ENCODE measurements at regions not wholly inside any gene's neighbourhood (a gene's known extent, or its start where the extent isn't known, plus 50 kb on each side); places are given as distances from the start of the nearest gene placed in this dataset.
"Not testable (repeated sequence)": the region's sequence is repeated elsewhere in the genome, so short reads cannot be mapped to it uniquely, and the experiment has no call there.

DNA sequence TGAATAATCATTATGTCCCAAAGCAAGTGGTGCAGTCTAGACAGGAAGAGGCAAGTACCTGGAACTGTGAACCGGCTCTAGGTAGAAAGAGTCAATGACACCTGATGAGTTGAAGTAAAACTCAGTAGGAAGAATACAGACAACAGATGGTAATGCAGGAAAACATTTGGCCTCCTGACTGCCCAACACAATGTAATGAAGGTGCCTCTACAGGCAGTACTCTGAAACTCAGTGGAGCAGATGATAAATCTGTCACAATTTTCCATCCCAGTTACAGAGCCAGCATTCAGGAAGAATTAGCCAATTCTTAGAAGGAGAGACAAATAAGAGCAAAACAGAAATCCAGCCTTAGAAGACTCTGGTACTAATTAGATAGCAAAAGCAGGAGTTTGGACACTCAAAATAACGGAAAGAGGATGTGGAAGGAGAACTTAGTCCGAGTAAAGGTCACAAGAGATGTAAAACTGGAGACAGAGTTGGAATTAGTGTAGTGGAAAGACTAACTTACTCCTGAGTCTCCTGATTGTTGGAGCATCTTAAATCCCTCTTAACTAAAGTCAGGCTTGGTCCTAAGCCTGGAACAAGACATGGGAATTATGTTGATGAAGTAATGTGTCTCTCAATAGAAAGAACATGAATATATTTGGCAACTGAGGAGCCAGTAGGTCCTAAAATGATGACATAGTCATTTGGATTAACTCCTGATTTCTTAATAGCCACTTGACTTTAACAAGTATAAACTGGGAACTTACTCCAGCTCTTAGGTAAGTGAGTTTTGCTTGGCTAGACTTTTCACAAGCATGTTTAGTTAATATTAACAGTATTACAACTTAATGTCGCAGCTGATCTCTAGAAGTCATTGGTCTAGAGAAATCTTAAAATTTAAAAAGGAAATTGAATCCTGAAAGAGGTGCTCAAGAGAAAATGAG lies 457.3 kb upstream of the MIR17HG start:
- DNase-seq, result no peak

DNA sequence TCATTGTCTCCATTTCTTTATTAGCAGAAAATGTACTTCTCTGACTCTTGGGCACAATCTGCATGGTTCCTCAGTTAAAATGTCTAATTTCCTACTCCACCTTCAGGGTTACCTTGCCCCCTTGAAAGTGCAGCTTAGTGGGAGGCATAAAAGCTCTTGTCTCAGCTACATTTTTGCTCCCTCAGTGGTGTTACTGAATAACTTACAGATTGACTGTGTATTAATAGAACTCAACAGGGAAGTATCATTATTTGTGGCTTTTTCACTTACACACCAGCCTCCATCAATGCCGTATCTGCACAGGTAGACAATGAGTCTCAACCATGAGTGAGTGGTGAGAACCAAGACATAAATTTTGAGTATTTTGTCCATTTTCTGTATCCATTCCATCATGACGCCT lies 456.2 kb upstream of the MIR17HG start:
- no peak for DNase-seq

DNA sequence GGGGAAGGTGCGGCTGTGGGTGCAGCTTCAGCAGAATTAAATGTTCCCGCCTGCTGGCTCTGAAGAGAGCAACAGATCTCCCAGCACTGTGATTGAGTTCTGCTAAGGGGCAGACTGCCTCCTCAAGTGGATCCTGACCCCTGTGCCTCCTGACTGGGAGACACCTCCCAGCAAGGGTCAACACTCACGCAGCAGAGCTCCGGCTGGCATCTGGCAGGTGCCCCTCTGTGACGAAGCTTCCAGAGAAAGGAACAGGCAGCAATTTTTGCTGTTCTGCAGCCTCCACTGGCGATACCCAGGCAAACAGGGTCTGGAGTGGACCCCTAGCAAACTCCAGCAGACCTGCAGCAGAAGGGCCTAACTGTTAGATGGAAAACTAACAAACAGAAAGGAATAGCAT lies 454.3 kb upstream of the MIR17HG start:
- not testable (repeated sequence) for DNase-seq

DNA sequence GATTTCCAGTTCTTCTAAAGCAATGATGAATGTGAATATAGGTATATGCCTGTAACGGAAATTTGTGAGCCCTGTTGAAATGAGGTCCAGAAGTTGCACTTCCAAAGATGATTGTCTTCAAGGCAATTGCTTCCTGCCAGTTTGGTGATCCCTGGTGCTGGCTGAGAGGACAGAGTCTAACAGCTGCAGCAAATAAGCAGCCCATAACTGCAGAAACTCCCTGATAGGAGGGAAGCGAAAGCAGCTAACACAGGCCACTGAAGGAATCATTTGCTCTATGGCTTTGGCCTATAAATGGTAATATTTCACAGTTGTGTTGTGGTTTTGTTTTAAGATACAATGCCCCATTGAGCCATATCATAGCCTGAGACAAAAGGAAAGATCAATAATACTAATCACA lies 451.5 kb upstream of the MIR17HG start:
- no peak for DNase-seq

DNA sequence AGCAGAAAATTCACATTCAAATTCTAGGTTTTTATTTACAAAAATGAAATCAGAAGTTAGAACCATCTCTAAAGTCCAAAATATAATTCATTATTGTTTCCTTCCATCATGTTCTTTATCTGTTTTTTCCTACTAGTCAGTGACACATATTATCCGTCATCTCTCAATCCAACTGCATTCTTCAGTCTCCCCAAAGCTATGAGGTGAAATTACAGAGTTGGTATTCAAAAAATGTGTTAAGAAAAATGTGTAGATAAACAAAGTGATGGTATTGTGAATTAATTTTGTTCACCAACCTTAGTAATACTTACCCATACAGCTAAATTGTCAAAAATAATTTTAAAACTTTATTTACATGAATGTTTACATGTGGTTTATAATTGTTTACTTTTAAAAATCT lies 448.7 kb upstream of the MIR17HG start:
- DNase-seq, result no peak

DNA sequence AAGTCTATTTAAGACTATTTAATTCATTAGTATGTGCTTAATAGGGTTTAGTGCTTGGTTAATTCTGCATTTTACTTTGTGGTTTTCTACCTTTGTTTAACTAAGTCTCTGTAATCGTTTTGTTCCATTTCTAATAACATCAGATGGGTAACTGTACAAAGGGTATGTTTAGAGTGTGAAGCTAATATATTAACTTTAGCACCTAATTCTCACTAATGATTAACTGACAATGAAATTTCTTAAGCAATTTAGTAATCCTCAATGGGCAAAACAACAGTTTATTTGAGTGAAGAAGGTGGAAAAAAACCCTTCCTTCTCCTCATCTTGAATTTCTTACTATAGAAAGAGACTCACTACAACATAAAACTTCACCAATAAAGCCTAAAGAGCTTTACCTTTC lies 448.1 kb upstream of the MIR17HG start:
- no peak for DNase-seq

DNA sequence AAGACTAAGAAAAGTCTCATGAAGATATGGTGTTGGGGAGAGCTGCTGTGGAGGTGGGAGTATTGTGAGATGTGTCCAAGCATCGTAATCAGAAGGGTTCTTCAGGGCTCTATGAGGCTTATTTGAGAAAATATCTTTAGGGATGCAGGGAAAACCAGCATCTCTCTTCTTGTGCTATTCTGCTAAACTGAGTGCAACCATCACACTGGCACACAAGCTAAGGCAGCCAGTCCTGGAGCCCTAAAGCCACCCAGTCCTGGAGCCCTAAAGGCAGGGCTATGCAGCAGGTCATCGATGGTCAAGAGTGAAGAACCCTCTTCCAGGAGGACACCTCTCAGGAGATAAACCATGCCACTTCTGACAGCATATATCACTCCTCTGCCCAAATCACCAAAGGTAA lies 445.2 kb upstream of the MIR17HG start:
- no peak for DNase-seq

DNA sequence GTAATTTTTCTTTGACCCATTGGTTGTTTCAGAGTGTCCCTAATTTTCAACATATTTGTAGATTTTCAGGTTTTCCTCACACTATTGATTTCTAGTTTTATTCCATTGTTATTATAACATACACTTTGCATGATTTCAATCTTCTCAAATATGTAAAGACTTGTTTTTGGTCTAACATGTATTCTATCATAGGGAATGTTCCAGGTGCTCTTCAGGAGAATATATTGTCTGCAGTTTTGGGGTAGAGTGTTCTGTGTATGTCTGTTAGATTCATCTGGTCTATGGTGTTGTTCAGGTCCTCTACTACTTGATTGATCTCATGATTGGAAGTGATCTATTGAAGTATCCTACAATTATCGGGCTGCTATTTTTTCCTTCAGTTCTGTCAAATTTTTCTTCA lies 440.9 kb upstream of the MIR17HG start:
- DNase-seq, result no peak

DNA sequence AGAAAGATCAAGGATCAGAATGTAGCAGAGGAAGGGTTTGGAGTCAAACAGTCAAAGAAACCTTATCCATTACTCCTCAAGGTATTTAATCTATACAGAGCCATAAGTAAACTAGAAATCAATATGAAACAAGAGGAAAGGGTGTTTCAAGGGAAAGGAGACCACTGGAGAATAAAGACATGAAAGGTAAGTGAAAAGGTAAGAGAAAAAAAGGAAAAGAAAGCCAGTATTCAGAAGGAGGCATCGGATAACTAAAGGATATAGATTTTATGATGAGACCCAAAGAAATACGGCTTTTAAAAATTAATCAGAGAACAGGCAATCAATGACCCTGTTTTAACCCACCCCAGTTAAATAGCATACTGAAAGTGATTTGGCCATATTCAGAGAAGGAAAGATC lies 438.7 kb upstream of the MIR17HG start:
- no peak for DNase-seq

DNA sequence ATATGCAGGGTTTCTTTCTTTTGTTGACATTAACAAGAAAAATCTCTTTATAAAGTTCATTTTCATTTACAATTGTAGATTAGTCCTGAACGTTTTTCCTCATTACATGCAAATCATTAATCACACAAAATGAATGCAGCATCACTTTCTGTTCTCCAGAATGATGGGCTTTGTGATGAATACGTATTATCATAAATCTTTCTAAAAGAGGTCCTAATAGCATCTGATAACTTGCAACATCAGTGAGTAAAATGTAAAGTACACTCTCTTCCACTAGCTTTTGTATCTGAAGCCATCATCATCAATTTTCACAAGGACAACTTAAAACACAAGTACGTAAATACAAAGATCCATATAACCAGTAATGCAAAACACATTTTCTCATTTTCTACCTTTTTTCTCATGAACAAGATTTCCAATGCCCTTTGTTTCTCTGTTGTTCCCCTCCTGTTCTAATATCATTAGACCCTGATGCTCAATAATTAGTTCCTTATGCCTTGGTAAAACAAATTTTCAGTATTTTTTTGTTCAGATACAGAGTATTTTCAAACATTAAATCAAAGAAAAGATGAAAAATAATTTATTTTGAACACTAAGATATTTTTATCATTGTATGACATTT lies 437.4 kb upstream of the MIR17HG start:
- no peak for DNase-seq

DNA sequence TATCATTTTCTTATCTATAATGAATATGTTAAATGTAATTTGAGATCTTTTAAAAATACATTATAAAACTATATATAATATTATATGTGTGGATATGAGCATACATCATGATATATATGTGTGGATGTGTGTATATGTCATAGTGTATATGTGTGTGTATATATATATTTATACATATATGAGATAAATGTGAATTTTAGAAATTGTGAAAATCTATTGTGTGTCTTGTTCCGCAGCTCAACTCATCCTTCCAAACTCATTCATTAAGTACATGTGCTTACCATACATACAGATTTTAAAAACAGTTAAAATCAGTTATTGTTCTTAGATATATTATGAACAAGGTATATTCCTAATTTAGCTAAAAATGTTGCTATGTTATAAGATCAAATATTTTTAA lies 435.2 kb upstream of the MIR17HG start:
- DNase-seq, result no peak

DNA sequence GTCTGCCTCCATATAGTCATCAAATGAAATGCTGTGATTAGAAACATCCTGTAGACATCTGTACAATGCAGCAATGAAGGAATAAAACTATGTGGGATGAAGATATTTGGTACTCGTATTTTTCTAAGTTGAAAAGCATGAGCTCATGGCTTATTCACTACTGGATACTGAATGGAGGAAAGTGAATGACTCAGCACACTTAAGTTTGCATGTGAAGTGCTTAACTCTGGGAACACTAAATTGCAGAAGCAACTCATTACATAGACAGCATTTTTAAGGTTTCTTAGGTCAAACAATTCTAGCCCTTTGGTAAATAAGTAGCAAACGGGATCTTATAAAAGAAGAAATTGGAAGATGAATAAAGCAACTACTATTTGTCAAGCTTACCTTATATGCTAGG lies 429.0 kb upstream of the MIR17HG start:
- no peak for DNase-seq

DNA sequence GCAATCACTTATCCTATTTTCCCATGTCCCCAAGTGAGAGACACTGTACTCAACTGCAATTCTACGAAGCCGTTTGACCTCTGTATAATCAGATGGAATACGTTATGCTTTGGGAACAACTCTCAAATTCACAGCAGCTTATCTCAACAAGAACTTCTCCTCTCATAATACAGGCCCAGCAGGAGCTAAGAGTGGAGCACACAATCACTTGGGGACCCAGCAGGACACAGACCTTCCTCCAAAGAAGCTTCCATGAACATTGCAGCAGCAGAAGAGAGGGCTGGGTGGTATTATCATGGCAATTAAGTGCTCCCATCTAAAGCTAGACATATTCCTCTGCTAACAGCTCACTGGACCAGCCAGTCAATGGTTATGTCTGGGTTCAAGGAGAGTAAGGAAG lies 428.3 kb upstream of the MIR17HG start:
- DNase-seq, result no peak

DNA sequence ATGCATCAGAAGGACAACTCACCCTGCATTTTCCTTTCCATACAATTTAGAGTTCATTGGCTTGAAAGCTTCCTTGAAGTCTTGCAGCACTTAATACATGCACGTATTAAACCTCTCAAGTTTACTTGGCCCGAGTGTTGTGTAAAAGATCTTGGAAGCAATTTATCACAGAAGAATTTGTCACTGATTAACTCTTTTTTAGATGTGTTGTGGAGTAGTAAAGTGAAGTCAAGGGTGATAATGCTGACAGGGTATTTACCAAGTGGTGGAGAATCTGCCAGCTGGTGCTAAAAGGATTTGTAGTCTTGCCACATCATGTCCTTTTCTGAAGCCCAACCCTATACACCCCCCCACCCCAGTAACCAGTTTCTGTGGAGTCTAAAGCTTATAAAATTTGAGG lies 421.0 kb upstream of the MIR17HG start:
- DNase-seq, result no peak

DNA sequence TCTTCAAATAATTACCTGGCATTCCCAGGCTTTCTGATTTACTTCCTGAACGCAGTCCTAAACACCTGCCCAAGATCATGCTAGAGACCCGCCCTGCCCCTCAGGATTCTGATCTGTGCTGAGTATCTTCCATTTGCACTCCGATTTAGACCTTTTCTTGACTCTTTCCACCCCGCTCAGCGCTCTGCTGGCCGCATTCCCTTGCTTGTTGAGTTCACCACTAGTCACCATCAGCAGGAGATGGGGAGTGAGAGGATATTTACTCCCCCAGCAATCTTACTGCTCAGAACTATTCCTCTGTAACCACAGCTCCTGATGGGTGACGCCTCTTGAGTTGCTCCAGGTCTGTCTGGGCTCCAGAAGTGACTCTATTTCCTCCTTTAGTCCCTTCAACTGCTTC lies 419.4 kb upstream of the MIR17HG start:
- no peak for DNase-seq

DNA sequence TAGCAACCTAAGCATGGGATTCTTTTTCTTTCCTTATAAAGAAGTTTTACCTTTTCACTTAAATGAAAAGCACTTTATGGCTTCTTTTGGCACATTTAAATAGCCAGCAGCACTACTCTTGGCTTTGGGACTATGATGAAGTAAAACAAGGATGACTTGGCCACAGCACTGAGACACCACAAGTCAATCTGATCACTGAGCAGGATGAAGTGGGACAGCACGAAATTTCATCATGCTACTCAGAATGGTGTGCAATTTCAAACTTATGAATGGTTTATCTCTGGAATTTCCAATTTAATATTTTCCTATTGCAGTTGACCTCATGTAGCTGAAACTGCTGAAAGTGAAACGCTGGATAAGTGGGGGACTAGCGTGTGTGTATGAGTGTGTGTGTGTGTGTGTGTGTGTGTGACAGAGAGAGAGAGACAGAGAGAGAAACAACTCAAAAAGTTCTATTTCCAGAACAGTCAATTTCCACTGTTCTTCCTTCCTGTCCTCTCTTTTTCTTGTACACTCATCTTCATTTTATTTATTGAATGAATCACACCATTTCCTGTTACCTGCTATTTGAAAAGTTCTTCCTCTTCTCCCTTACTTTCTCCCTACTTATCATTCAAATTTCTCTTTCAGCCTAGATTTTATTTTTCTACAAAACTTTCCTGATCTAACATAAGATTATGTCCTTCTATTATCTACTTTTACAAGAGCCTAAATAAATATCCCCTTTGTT lies 414.2 kb upstream of the MIR17HG start:
- no peak for DNase-seq

DNA sequence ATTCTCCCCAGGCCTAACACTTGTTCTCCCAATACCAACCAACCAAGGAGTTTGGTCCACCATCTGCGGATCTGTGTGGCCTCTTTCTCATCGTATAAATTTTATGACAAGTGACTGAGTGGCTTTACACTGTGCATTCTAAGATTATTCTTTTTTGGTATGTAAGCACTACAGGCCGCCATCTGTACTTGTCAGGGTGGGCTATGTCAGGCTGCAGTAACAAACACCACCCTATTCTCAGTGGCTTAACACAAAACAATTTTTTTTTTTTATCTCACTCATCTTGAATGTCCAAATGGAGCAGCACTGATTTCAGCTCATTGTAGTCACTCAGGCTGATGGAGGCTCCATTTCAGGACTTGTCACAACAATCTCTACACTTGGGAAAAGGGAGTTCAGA lies 412.7 kb upstream of the MIR17HG start:
- DNase-seq, result no peak

DNA sequence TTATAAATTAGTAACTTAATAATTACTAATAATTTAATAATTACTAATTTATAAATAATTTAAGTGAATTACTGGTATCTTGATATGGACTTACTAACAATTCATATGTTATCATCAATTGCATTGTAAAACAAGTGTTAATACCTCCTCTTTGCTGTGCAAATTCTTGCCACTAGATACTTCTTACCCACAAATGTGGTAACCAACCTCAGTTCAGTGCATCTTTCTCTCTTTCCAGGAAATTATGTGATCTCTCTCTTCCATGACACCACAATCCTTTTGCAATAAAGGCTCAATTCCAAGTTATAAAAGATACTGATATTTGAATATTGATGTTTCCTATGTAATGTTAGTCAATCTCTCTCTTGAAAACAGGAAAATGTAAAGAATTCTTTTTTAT lies 408.6 kb upstream of the MIR17HG start:
- no peak for DNase-seq

DNA sequence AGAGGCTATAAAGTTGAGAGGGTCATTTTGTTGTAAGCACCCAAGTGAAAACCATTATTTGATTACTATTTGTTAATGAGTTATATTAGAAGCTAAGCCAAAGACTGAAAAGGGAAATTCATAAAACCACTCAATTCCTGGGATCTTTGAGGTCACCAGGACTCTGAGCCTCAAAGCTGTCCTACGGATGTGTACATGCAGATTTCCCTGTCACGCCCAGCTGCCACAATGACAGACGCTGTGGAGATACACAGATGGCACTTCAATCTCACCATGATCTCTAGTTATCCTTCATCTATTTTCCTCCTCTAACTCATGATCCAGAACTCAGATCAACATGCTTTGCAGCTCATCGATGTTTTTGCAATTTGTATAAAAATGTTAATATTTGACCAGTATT lies 403.5 kb upstream of the MIR17HG start:
- no peak for DNase-seq

DNA sequence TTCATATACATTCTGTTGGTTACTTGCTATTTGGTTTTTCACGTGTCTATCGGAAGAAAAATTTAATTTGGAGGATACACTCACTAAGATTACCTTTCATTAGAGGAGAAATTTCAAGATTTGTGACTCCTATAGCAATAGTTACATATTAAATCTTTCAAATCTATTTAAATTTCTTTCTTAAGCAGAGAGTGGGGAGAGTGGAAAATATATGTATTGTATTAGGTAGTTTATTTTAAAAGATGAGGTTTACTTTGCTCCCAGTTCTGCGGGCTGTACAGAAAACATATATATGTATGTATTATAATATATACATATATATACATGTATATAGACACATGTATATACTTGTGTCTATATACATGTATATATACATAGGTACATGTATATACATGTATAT lies 402.3 kb upstream of the MIR17HG start:
- not testable (repeated sequence) for DNase-seq

DNA sequence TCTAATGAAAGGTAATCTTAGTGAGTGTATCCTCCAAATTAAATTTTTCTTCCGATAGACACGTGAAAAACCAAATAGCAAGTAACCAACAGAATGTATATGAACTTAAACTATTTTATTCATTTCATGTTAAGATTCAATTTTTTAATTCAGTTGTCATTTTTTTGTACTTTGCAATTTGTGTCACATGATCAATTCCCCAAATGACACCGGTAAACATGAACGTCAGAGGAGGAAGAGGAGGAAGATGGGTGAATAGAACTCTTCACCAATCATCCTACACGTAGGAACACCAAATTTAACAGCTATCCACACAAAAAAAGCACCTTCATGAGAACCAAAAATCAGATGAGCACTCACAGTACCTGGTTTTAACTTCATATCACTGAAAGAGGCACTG lies 401.4 kb upstream of the MIR17HG start:
- DNase-seq, result not testable (repeated sequence)

DNA sequence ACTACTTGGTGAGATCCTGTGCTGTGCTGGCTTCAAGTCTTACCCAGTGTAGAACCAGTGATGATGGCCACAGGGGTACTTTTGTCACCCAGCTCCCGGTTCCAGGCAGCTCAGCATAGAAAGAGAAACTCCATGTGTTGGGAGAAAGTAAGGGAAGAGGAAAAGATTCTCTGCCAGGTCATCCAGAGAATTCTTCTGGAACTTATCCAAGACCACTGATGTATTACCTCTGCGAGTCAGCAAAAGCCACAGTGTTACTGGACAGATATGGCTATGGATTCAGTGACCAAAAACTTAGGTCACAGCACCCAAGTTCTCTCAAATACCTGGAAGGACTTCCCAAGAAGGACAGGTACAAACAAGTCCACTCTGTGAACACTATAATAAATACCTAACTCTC lies 399.5 kb upstream of the MIR17HG start:
- no peak for DNase-seq

DNA sequence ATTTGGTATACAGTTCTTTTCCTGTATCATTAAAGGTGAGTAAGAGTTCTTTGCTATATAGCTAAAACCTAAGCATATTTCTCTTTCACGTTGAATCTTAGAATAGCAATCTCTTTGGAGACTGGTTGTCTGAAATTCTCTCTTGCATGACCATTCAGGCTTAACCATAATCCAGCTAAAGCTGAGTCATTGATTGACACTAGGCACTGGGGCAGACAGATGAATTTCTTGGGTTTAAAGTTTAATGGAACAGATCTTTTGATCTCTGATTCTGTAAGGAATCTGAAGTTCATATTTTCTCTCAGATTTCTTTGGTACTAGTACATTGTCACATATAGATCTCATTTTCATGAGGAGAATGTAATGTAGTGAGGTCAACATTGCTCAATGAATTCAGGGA lies 397.3 kb upstream of the MIR17HG start:
- DNase-seq, result no peak

DNA sequence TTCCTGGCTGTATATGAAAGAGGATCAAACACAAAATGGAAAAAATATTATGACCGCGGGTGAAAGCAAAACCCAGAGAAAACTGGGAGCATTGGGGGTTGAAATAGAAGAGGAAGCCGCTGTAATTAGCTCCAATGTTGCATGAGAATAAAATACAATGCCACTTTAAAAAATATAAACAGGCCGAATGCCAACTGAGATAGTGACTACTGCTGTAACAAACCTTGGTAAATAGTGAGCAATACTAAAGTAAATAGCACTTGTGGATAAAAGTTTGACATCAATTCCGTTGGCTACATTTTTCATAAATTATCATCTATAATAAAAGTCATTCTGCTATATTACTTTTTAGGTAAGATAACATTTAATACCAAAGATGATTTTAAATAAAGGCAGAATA lies 395.8 kb upstream of the MIR17HG start:
- DNase-seq, result no peak

All from stimulated activated naive CD4-positive, alpha-beta T cell (primary cell).